DOHH2 (cell line): ENCODE measurements at regions not wholly inside any gene's neighbourhood (a gene's known extent, or its start where the extent isn't known, plus 50 kb on each side); places are given as distances from the start of the nearest gene placed in this dataset.

Experiments used
- H3F3A ChIP-seq: fragments of 200-600 bp; sonication (generic), shearing (Covaris generic); 2 replicates; pipeline ENCODE4 v1.6.0; 2016; ENCODE audit warnings: antibody characterized with exemption, mild to moderate bottlenecking; ENCODE audit not compliant: control insufficient read depth, insufficient read depth
- H3K27ac ChIP-seq: fragments of 200-600 bp; sonication (generic); 2 replicates; pipeline ENCODE4 v1.5.1; 2014; ENCODE audit warnings: low read depth, mild to moderate bottlenecking, low read length, moderate library complexity
- H3K27me3 ChIP-seq: fragments of 200-600 bp; sonication (generic); 2 replicates; pipeline ENCODE4 v1.6.1; 2014; ENCODE audit warnings: mild to moderate bottlenecking, low read length, mixed read lengths; ENCODE audit not compliant: control insufficient read depth
- H3K36me3 ChIP-seq: fragments of 200-600 bp; sonication (generic); 2 replicates; pipeline ENCODE4 v1.6.1; 2014; ENCODE audit warnings: mild to moderate bottlenecking, low read length, moderate library complexity, mixed read lengths; ENCODE audit not compliant: control insufficient read depth
- H3K4me1 ChIP-seq: fragments of 200-600 bp; sonication (generic); 2 replicates; pipeline ENCODE4 v1.6.1; 2014; ENCODE audit warnings: mild to moderate bottlenecking, low read length, mixed read lengths; ENCODE audit not compliant: control insufficient read depth
- H3K4me2 ChIP-seq: fragments of 200-600 bp; sonication (generic); 2 replicates; pipeline ENCODE4 v1.6.0; 2014; ENCODE audit warnings: mild to moderate bottlenecking, low read length, moderate library complexity
- H3K4me3 ChIP-seq: fragments of 200-600 bp; sonication (generic); 2 replicates; pipeline ENCODE4 v1.5.1; 2014; ENCODE audit warnings: mild to moderate bottlenecking, low read length, mixed read lengths
- H3K79me2 ChIP-seq: fragments of 200-600 bp; sonication (generic); 2 replicates; pipeline ENCODE4 v1.6.1; 2014; ENCODE audit warnings: mild to moderate bottlenecking, low read length, mixed read lengths; ENCODE audit not compliant: control insufficient read depth
- H3K9me2 ChIP-seq: fragments of 200-600 bp; sonication (generic); replicated peaks from 2 replicates; pipeline ENCODE4 v1.6.1; 2014; ENCODE audit warnings: mild to moderate bottlenecking, low read length, mixed read lengths; ENCODE audit not compliant: control insufficient read depth
- H3K9me3 ChIP-seq: fragments of 200-600 bp; sonication (generic); 2 replicates; pipeline ENCODE4 v1.6.1; 2014; ENCODE audit warnings: antibody characterized with exemption, low read length, mixed read lengths; ENCODE audit not compliant: control insufficient read depth, insufficient read depth
- H4K20me1 ChIP-seq: fragments of 200-600 bp; sonication (generic); 2 replicates; pipeline ENCODE4 v1.6.0; 2014; ENCODE audit warnings: low read depth, mild to moderate bottlenecking, antibody characterized with exemption, low read length, moderate library complexity; ENCODE audit not compliant: control insufficient read depth, insufficient read depth
- CTCF ChIP-seq: fragments of 200-600 bp; sonication (generic); IDR thresholded peaks from one replicate; pipeline ENCODE4 v1.5.1; 2014; ENCODE audit warnings: antibody characterized with exemption, mild to moderate bottlenecking, low read depth, low read length; ENCODE audit not compliant: poor library complexity, severe bottlenecking
- EZH2phosphoT487 ChIP-seq: fragments of 200-600 bp; sonication (generic); IDR thresholded peaks from 2 replicates; pipeline ENCODE4 v1.6.1; 2017; ENCODE audit warnings: borderline replicate concordance, mild to moderate bottlenecking, antibody characterized with exemption, low read length, moderate library complexity, mixed read lengths

- no peak for TF ChIP-seq CTCF
- TF ChIP-seq EZH2phosphoT487 = no peak
Observed at GRCh38 chr1:203422656-203423055, 53.0 kb upstream of the PRELP start.

GRCh38 chr1:203424285-203424684 lies 51.3 kb upstream of the PRELP start:
- Histone ChIP-seq H3K27ac (no peak overlapping the region), H3K36me3 (no peaks in the 10 kb centered on the region), H4K20me1 (no peaks in the 10 kb centered on the region), H3K9me2 (no peaks in the 10 kb centered on the region), H3K79me2 (no peaks in the 10 kb centered on the region), H3F3A (no peaks in the 10 kb centered on the region), H3K4me1 (no peaks in the 10 kb centered on the region), H3K4me3 (no peak overlapping the region), H3K4me2 (no peak overlapping the region), H3K9me3 (no peaks in the 10 kb centered on the region), H3K27me3 (peaks cover 42% of the 10 kb centered on the region)
- TF ChIP-seq EZH2phosphoT487 (no peak), CTCF (no peak)

More at GRCh38 chr1:203422656-203423055, 53.0 kb upstream of the PRELP start:
- H3K4me2 ChIP-seq = no peak overlapping the region
- no peaks in the 10 kb centered on the region for H4K20me1 ChIP-seq
- H3K9me3 ChIP-seq = no peaks in the 10 kb centered on the region
- H3K36me3 ChIP-seq = no peaks in the 10 kb centered on the region
- no peaks in the 10 kb centered on the region for H3F3A ChIP-seq
- peaks cover 31% of the 10 kb centered on the region for H3K27me3 ChIP-seq
- H3K9me2 ChIP-seq = no peaks in the 10 kb centered on the region
- H3K4me1 ChIP-seq = no peaks in the 10 kb centered on the region
- no peak overlapping the region for H3K4me3 ChIP-seq
- H3K79me2 ChIP-seq = no peaks in the 10 kb centered on the region
- H3K27ac ChIP-seq = no peak overlapping the region

- Histone ChIP-seq H3K79me2 (no peaks in the 10 kb centered on the region), H3K4me2 (no peak overlapping the region), H3K9me2 (no peaks in the 10 kb centered on the region), H3K4me1 (no peaks in the 10 kb centered on the region), H4K20me1 (no peaks in the 10 kb centered on the region), H3F3A (no peaks in the 10 kb centered on the region), H3K27ac (no peak overlapping the region), H3K27me3 (peaks cover 43% of the 10 kb centered on the region), H3K4me3 (no peak overlapping the region), H3K9me3 (no peaks in the 10 kb centered on the region), H3K36me3 (no peaks in the 10 kb centered on the region)
- TF ChIP-seq EZH2phosphoT487 (no peak), CTCF (no peak)
Observed at GRCh38 chr1:203424861-203425662, 50.5 kb upstream of the PRELP start.
